HL-60 (cell line): ENCODE measurements at regions not wholly inside any gene's neighbourhood (a gene's known extent, or its start where the extent isn't known, plus 50 kb on each side); places are given as distances from the start of the nearest gene placed in this dataset.

Source experiments
- CTCF ChIP-seq: IDR thresholded peaks from one replicate; pipeline ENCODE4 v1.5.1; 2011; ENCODE audit warnings: low read length, control low read depth, inconsistent platforms; ENCODE audit not compliant: insufficient read depth
- GABPA ChIP-seq: IDR thresholded peaks from 2 replicates; pipeline ENCODE4 v1.6.1; 2012; ENCODE audit warnings: low read depth
- POLR2AphosphoS5 ChIP-seq: IDR thresholded peaks from 2 replicates; pipeline ENCODE4 v1.6.1; 2012; ENCODE audit warnings: low read depth
- REST ChIP-seq: IDR thresholded peaks from 2 replicates; pipeline ENCODE4 v1.6.1; 2012; ENCODE audit warnings: low read depth; ENCODE audit not compliant: insufficient replicate concordance
- SPI1 ChIP-seq: IDR thresholded peaks from 2 replicates; pipeline ENCODE4 v1.6.1; 2012; ENCODE audit warnings: low read depth, mild to moderate bottlenecking, borderline replicate concordance

- TF ChIP-seq REST (no peak), CTCF (no peak), GABPA (no peak), POLR2AphosphoS5 (no peak), SPI1 (no peak)
These were observed 383.2 kb downstream of the DUSP6 start for GRCh38 chr12:88969127-88969526.
